ENCODE measurements at regions not wholly inside any gene's neighbourhood (a gene's known extent, or its start where the extent isn't known, plus 50 kb on each side); places are given as distances from the start of the nearest gene placed in this dataset.

DNA sequence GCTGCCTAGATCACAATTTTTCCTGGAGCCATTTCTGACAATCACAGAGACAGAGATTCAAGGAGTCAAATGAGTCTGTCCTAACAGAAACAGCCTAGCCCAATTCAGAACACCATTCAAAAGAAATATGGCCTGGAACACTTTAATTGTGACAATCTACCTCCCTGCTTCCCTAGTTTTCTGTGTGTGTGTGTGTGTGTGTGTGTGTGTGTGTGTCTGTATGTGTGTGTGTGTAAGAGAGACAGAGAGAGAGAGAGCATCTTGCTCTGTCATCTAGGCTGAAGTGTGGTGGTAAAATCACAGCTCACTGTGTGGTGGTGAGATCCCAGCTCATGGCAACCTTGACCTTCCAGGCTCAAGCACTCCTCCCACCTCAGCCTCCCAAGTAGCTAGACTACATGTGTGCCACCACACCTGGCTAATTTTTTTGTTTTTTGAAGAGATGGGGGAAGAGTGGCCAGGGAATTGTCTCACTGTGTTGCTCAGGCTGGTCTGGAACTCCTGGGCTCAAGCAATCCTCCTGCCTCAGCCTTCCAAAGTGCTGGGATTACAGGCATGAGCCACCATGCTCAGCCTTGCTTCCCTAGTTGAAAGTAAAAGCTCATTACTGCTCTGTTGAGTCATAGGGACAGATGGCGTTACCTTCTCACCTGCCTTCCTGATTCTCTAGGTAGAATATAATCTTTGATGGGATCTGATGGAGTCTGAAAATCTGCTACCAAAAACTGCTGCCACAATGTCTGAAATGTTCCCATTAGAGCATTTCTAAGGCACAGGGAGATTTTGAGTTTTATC lies 89.6 kb upstream of the BEND6 start:
- TF ChIP-seq, protein P1, sequence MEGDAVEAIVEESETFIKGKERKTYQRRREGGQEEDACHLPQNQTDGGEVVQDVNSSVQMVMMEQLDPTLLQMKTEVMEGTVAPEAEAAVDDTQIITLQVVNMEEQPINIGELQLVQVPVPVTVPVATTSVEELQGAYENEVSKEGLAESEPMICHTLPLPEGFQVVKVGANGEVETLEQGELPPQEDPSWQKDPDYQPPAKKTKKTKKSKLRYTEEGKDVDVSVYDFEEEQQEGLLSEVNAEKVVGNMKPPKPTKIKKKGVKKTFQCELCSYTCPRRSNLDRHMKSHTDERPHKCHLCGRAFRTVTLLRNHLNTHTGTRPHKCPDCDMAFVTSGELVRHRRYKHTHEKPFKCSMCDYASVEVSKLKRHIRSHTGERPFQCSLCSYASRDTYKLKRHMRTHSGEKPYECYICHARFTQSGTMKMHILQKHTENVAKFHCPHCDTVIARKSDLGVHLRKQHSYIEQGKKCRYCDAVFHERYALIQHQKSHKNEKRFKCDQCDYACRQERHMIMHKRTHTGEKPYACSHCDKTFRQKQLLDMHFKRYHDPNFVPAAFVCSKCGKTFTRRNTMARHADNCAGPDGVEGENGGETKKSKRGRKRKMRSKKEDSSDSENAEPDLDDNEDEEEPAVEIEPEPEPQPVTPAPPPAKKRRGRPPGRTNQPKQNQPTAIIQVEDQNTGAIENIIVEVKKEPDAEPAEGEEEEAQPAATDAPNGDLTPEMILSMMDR (IDR thresholded peaks at IDR 0.05; ENCODE audit: low read depth, low read length, poor library complexity, severe bottlenecking), result no peak
- no peak for TF ChIP-seq EZH2phosphoT487 (IDR thresholded peaks at IDR 0.05; ENCODE audit: borderline replicate concordance, low read length)

All from DOHH2 (cell line).